Kidney capillary endothelial cell (primary cell): ENCODE measurements at regions not wholly inside any gene's neighbourhood (a gene's known extent, or its start where the extent isn't known, plus 50 kb on each side); places are given as distances from the start of the nearest gene placed in this dataset.

Experiments
- DNase-seq: peaks from one replicate; pipeline ENCODE4 v3.0.0-alpha.2; 2018; ENCODE audit warnings: low spot score

GRCh38 chr10:109203646-109204353 lies 719.5 kb downstream of the XPNPEP1 start:
- no peak for DNase-seq

DNA sequence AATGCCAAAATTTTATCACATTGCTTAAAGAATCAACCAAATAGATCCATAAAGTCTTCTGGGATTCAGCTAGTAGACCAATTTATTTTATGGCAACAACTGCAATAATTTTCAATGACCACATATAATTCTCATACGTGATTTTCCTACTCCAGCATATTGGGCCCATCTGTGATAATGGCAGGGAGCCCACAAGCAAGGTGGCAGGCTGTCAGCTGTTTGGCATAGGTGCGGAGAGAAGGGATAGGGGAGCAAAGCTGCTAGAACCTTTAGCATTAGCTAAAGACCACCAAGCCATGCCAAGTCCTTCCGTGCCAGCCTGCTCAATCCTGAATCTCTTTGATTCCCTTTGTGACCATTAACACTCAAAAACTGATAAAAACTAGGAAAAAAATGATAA lies 721.2 kb downstream of the XPNPEP1 start:
- no peak for DNase-seq

GRCh38 chr10:109200646-109201045 lies 722.7 kb downstream of the XPNPEP1 start:
- DNase-seq, result no peak

DNA sequence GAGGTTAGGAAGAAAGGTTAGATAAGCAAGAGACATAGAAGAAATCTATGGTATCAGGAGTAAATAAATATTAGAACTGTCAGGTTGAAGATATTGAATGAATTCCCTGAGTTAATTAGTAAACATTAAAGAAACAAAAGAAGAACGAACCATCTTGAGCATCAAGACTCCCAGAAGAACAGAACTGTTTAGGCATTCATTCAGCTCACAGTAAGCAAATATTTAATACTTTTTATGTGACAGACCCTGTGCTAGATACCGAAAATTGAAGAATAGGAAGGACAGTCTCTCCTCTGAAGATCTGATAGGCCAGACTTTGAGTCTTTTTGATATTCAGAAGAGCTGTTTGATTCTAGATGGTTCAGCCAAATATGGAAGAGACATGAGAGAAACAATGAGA lies 731.5 kb downstream of the XPNPEP1 start:
- DNase-seq, result no peak

DNA sequence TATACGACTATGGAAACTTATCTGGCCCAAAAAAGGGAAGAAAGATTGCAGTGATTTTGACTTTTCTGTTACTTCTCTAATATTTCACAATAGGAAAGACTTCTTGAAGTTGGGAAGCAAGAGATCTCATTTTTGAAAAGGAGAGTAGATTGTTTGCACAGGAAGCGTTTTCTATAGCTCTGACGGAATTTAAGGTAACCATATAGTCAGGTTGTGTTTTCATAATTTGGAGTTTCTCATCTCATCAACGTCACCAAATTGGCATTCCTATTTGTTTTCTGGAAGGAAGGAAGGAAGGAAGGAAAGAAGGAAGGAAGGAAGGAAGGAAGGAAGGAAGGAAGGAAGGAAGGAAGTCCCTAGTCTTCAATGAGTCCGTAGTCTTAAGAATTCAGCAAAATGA lies 732.0 kb downstream of the XPNPEP1 start:
- DNase-seq, result no peak

DNA sequence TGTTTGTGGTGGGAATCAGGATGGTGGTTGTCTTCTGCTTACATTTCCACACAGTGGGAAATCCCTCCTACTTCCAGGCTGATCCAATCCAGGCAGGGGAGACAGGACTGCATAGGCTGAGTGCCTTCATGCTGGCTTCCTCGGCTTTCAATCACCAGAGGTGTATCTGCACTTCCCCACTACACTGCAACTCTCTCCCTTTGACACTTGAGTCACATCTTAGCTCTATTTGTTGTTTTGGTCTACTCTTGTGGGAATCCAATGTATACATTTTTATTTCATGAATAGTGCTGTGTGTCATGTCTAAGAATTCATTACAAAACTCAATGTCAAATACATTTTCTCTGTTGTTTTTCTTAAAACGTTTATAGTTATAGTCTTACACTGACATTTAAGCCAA lies 735.6 kb downstream of the XPNPEP1 start:
- DNase-seq, result no peak

- no peak for DNase-seq
Measured at GRCh38 chr10:109183366-109183765, 739.9 kb downstream of the XPNPEP1 start.

DNA sequence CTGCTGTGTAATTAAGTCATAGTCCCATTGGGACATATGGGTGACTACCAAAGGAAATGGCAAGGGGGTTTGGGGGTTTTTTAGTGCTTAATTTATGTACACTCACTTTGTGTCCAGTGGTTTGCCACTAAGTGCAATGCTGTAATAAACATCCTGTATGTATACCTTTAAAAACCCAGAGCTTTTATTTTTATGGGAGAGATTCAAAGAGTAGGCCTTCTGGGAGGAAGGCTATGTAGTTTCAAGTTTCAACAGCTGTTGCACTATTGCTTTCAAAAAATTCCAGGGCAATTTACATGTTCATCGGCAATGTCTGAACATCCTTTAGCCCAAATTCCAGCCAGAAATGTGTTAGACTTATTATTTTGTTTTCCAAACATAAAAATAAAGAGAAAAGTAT lies 744.7 kb downstream of the XPNPEP1 start:
- DNase-seq, result no peak

DNA sequence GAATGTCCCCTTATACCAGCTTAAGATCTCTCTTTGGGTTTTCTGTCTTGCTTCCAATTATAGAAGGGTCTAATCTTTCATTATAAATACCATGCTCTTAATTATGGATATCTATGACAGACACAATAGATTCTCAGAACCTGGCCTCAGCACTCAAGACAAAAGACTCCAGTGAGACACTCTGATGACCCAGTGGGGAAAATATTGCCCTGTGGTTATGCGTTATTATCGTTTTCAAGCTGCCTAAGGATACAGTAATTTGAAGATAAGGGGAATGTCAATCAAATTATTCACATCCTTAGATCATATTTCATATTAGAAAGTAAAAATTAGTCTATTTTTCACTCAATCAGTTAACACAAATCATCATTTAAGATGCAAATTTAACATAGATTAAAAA lies 748.8 kb downstream of the XPNPEP1 start:
- no peak for DNase-seq

DNA sequence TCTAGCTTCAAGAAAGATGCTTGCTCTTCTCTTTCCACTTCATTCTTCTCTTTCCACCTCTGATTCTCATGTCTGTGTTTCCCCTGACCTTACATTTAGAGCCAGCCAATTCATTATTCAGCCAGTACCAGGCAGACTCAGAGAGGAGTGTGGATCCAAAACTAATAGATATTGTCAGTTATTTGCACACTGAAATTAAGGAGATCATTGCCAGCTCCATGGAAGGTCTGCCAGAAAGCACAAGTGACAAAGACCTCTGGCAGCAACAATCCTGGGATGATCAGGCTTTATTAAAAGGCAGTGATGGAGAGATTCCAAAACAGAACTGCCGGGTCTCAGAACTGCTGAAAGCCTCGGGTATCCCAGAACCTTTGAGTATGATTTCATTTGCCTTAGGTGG lies 749.4 kb downstream of the XPNPEP1 start:
- DNase-seq, result no peak

DNA sequence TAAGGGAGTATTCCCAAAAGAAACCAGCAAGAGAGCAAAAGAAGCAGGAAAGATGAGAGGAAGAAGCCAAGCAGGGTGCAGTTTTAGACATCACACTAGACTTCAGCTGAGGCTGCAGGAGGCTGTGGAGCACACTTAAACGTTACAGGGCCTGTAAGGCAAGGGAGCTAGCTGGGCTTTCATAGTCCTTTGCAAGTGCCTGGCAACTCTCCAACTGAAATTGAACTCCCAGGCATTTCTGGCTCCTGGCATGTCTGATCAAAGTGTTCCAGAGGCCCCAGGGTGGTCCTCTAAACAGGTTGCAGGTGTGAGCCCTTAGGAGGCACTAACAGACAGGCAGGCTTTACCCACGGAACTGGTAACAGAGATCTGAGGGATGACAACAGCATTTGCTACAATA lies 750.2 kb downstream of the XPNPEP1 start:
- no peak for DNase-seq

DNA sequence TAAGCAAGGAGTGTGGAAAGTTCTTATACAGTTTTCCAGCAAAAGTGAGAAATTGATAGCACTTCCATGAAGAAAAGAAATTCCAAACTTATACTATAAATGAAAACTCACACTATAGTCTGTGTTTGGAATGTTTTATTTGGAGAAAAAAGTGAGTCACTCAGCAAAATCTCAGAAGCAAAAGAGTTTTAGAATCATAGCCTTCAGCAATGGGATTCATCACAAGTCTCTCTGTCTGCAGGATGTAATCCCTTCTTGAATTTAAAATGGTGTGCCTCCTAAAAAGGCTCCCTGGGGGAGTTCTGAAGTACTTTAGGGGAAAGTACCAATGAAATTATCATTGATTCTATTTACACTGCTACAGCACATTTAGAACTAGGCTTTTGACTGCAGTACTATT lies 756.4 kb downstream of the XPNPEP1 start:
- DNase-seq, result no peak

DNA sequence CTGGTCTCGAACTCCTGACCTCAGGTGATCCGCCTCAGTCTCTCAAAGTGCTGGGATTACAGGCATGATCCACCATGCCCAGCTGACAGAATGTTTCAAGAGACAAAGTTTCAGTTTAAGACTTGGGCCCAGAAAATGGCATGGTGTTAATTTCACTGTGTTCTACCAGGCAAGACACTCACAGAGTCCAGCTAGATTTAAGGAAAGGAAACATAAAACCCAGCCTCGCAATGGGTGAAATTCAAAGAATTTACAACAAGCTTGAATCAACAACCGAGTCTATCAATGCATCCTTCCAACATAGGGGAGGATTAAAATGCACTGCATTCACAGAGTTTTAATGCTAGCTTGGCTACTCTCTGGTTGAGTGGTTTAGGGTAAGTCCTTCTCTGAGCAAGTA lies 764.0 kb downstream of the XPNPEP1 start:
- DNase-seq, result no peak

GRCh38 chr10:109156396-109156795 lies 766.9 kb downstream of the XPNPEP1 start:
- DNase-seq, result no peak

- no peak for DNase-seq
Measured at GRCh38 chr10:109149666-109150350, 773.5 kb downstream of the XPNPEP1 start.

- DNase-seq, result no peak
Measured at GRCh38 chr10:109127363-109127762, 795.9 kb downstream of the XPNPEP1 start.

DNA sequence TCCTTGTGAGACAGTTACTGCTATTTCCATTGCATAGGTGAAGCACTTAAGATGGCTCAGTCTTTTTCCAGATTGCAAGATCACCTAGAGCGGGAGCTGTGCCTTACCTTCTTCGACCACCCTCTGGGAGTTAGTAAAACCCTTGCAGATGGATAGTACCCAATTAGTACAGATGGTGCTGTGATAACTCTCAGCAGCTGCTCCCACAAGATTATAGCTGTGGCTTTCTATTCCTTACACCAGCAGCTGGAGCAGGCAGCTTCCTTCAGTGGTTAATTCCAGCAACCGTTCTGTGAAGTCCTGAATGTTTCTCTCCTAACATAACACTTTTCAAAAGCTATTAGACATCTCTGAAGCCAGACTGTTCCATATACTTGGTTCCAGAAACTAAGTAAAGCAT lies 796.8 kb downstream of the XPNPEP1 start:
- no peak for DNase-seq

- no peak for DNase-seq
Measured at GRCh38 chr10:109126016-109126415, 797.3 kb downstream of the XPNPEP1 start.

GRCh38 chr10:109115179-109115578 lies 808.1 kb downstream of the XPNPEP1 start:
- no peak for DNase-seq

DNA sequence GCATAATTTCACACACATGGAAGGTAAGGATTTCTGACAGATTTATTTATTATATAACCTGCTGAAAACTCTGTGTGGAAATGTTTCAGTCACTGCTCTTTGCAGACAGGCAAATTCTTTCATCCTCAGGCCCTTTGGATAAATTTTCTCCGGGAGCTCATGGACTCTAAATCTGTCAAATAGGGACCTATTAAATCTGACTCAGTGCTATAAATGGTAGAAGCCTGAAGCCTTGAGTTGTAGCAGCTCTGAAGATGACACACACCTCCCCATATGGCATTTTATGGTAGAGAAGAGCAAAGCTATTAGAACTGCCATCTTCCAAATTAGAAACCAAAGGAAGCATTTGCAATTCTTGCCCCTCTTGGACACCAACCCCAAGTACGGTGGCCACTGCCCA lies 808.7 kb downstream of the XPNPEP1 start:
- no peak for DNase-seq

GRCh38 chr10:109106604-109107003 lies 816.7 kb downstream of the XPNPEP1 start:
- no peak for DNase-seq

- no peak for DNase-seq
Measured at GRCh38 chr10:109105725-109106124, 817.6 kb downstream of the XPNPEP1 start.

GRCh38 chr10:109104806-109105205 lies 818.5 kb downstream of the XPNPEP1 start:
- no peak for DNase-seq

GRCh38 chr10:109103278-109103677 lies 820.0 kb downstream of the XPNPEP1 start:
- DNase-seq, result no peak
